OCI-LY3 (cell line): ENCODE measurements at regions not wholly inside any gene's neighbourhood (a gene's known extent, or its start where the extent isn't known, plus 50 kb on each side); places are given as distances from the start of the nearest gene placed in this dataset.

ENCODE experiments used
- H2AFZ ChIP-seq: fragments of 200-600, 300-600 bp; shearing (Covaris generic); 2 replicates; pipeline ENCODE4 v1.6.0; 2014; ENCODE audit warnings: antibody characterized with exemption, low read depth, low read length
- H3K27ac ChIP-seq: fragments of 200-600, 300-600 bp; sonication (generic); 2 replicates; pipeline ENCODE4 v1.5.1; 2014; ENCODE audit warnings: mild to moderate bottlenecking, low read length, moderate library complexity, mixed read lengths
- H3K27me3 ChIP-seq: fragments of 200-600, 300-600 bp; sonication (generic); 2 replicates; pipeline ENCODE4 v1.6.1; 2014; ENCODE audit warnings: low read depth, low read length, mixed read lengths
- H3K36me3 ChIP-seq: fragments of 200-600, 300-600 bp; sonication (generic); replicated peaks from 2 replicates; pipeline ENCODE3; 2014; ENCODE audit warnings: low read depth, low read length, mixed read lengths
- H3K4me1 ChIP-seq: fragments of 300-600, 200-600 bp; sonication (generic); 2 replicates; pipeline ENCODE4 v1.6.1; 2014; ENCODE audit warnings: low read length, mixed read lengths
- H3K4me2 ChIP-seq: fragments of 200-600, 300-600 bp; sonication (generic); 2 replicates; pipeline ENCODE4 v1.6.1; 2014; ENCODE audit warnings: low read length, mixed read lengths
- H3K4me3 ChIP-seq: fragments of 300-600, 200-600 bp; sonication (generic); 2 replicates; pipeline ENCODE4 v1.5.1; 2014; ENCODE audit warnings: antibody characterized with exemption, mild to moderate bottlenecking, low read length, moderate library complexity
- H3K79me2 ChIP-seq: fragments of 300-600, 200-600 bp; shearing (Covaris generic); 2 replicates; pipeline ENCODE4 v1.6.1; 2014; ENCODE audit warnings: mild to moderate bottlenecking, low read length, mixed read lengths
- H3K9ac ChIP-seq: fragments of 300-600, 200-600 bp; shearing (Covaris generic); 2 replicates; pipeline ENCODE4 v1.6.0; 2014; ENCODE audit warnings: mild to moderate bottlenecking, low read length, moderate library complexity
- H3K9me3 ChIP-seq: fragments of 200-600, 300-600 bp; shearing (Covaris generic); 2 replicates; pipeline ENCODE4 v1.6.1; 2014; ENCODE audit warnings: low read length, mixed read lengths; ENCODE audit not compliant: insufficient read depth
- H4K20me1 ChIP-seq: fragments of 200-600, 300-600 bp; sonication (generic); 2 replicates; pipeline ENCODE4 v1.6.1; 2016; ENCODE audit warnings: low read length, mixed read lengths; ENCODE audit not compliant: insufficient read depth
- EZH2phosphoT487 ChIP-seq: fragments of 200-600 bp; shearing (Covaris generic); IDR thresholded peaks from 2 replicates; pipeline ENCODE4 v1.6.1; 2018; ENCODE audit warnings: antibody characterized with exemption, mixed run types, low read depth
- TF ChIP-seq, protein P1 (sequence below): fragments of 200-600, 300-600 bp; sonication (generic); IDR thresholded peaks from 2 replicates; pipeline ENCODE4 v1.5.1; 2014; ENCODE audit warnings: antibody characterized with exemption, low read length, low read depth

- Histone ChIP-seq H3K79me2 (no peaks in the 10 kb centered on the region), H3K27ac (no peak overlapping the region), H3K4me2 (no peak overlapping the region), H3K9me3 (no peaks in the 10 kb centered on the region), H3K9ac (no peak overlapping the region), H3K36me3 (no peaks in the 10 kb centered on the region), H4K20me1 (no peaks in the 10 kb centered on the region), H3K27me3 (0 out of 2 replicates have a peak, but pooled peaks cover 3% of the 10 kb centered on the region), H3K4me1 (no peaks in the 10 kb centered on the region), H3K4me3 (no peak overlapping the region), H2AFZ (no peak overlapping the region)
- TF ChIP-seq, protein P1, sequence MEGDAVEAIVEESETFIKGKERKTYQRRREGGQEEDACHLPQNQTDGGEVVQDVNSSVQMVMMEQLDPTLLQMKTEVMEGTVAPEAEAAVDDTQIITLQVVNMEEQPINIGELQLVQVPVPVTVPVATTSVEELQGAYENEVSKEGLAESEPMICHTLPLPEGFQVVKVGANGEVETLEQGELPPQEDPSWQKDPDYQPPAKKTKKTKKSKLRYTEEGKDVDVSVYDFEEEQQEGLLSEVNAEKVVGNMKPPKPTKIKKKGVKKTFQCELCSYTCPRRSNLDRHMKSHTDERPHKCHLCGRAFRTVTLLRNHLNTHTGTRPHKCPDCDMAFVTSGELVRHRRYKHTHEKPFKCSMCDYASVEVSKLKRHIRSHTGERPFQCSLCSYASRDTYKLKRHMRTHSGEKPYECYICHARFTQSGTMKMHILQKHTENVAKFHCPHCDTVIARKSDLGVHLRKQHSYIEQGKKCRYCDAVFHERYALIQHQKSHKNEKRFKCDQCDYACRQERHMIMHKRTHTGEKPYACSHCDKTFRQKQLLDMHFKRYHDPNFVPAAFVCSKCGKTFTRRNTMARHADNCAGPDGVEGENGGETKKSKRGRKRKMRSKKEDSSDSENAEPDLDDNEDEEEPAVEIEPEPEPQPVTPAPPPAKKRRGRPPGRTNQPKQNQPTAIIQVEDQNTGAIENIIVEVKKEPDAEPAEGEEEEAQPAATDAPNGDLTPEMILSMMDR: no peak
- TF ChIP-seq EZH2phosphoT487: no peak
Measured at GRCh38 chr12:114562654-114563053, 121.3 kb downstream of the TBX3 start.

DNA sequence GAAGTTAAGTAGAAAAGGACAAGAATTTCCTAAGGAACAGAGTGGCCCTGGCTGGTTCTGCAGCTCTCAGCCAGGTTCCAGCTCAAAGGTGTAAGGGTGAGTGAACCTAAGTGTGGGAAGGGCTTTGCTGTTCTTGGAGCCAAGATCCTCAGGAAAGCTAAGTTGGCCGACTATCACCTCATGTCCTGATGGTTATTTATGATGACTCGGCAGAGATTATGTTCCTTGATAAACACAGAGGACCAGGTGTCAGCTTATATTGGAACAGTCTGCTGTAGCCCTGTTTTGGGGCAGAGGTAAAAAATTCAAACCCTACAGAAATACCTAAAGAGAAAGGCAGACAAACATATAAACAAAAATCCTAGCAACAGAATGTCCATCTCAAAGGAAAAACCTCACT lies 128.5 kb downstream of the TBX3 start:
- H3K36me3 ChIP-seq: no peaks in the 10 kb centered on the region
- no peak overlapping the region for H2AFZ ChIP-seq
- H3K27me3 ChIP-seq: 0 out of 2 replicates have a peak, but pooled peaks cover 3% of the 10 kb centered on the region
- H3K4me3 ChIP-seq: no peak overlapping the region
- H4K20me1 ChIP-seq: no peaks in the 10 kb centered on the region
- H3K9ac ChIP-seq: no peak overlapping the region
- TF ChIP-seq, protein P1: no peak
- no peak for TF ChIP-seq EZH2phosphoT487
- no peak overlapping the region for H3K4me2 ChIP-seq
- H3K79me2 ChIP-seq: no peaks in the 10 kb centered on the region
- H3K27ac ChIP-seq: no peak overlapping the region
- H3K4me1 ChIP-seq: no peaks in the 10 kb centered on the region
- no peaks in the 10 kb centered on the region for H3K9me3 ChIP-seq

GRCh38 chr12:114547636-114548035 lies 136.3 kb downstream of the TBX3 start:
- H2AFZ ChIP-seq: no peak overlapping the region
- no peak overlapping the region for H3K27ac ChIP-seq
- H4K20me1 ChIP-seq: no peaks in the 10 kb centered on the region
- H3K9ac ChIP-seq: no peak overlapping the region
- H3K36me3 ChIP-seq: no peaks in the 10 kb centered on the region
- H3K4me3 ChIP-seq: no peak overlapping the region
- no peaks in the 10 kb centered on the region for H3K27me3 ChIP-seq
- H3K4me2 ChIP-seq: no peak overlapping the region
- H3K79me2 ChIP-seq: no peaks in the 10 kb centered on the region
- H3K9me3 ChIP-seq: no peaks in the 10 kb centered on the region
- no peak for TF ChIP-seq EZH2phosphoT487
- TF ChIP-seq, protein P1: no peak
- no peaks in the 10 kb centered on the region for H3K4me1 ChIP-seq

- Histone ChIP-seq H3K27me3 (no peaks in the 10 kb centered on the region; the same call in 1 of the 2 replicates), H3K27ac (no peak overlapping the region), H3K79me2 (no peaks in the 10 kb centered on the region), H2AFZ (no peak overlapping the region), H3K9ac (no peak overlapping the region), H4K20me1 (no peaks in the 10 kb centered on the region), H3K4me2 (no peak overlapping the region), H3K4me1 (no peaks in the 10 kb centered on the region), H3K4me3 (no peak overlapping the region), H3K9me3 (no peaks in the 10 kb centered on the region), H3K36me3 (no peaks in the 10 kb centered on the region)
- TF ChIP-seq, protein P1: no peak
- no peak for TF ChIP-seq EZH2phosphoT487
Measured at GRCh38 chr12:114530417-114530816, 124.5 kb upstream of the TBX5 start.
